GM12874 (cell line): ENCODE measurements at regions not wholly inside any gene's neighbourhood (a gene's known extent, or its start where the extent isn't known, plus 50 kb on each side); places are given as distances from the start of the nearest gene placed in this dataset.

Source experiments
- TF ChIP-seq, protein P1 (sequence below): IDR thresholded peaks from 2 replicates; pipeline ENCODE4 v1.5.1; 2011; ENCODE audit warnings: low read depth, mild to moderate bottlenecking, control low read depth, low read length, moderate library complexity; ENCODE audit not compliant: insufficient read depth

- TF ChIP-seq, protein P1, sequence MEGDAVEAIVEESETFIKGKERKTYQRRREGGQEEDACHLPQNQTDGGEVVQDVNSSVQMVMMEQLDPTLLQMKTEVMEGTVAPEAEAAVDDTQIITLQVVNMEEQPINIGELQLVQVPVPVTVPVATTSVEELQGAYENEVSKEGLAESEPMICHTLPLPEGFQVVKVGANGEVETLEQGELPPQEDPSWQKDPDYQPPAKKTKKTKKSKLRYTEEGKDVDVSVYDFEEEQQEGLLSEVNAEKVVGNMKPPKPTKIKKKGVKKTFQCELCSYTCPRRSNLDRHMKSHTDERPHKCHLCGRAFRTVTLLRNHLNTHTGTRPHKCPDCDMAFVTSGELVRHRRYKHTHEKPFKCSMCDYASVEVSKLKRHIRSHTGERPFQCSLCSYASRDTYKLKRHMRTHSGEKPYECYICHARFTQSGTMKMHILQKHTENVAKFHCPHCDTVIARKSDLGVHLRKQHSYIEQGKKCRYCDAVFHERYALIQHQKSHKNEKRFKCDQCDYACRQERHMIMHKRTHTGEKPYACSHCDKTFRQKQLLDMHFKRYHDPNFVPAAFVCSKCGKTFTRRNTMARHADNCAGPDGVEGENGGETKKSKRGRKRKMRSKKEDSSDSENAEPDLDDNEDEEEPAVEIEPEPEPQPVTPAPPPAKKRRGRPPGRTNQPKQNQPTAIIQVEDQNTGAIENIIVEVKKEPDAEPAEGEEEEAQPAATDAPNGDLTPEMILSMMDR, result no peak
Observed at GRCh38 chr5:18972177-18972576, 1015.8 kb downstream of the CDH18 start.

- TF ChIP-seq, protein P1, result no peak
Observed at GRCh38 chr5:18975624-18976023, 1012.4 kb downstream of the CDH18 start.

DNA sequence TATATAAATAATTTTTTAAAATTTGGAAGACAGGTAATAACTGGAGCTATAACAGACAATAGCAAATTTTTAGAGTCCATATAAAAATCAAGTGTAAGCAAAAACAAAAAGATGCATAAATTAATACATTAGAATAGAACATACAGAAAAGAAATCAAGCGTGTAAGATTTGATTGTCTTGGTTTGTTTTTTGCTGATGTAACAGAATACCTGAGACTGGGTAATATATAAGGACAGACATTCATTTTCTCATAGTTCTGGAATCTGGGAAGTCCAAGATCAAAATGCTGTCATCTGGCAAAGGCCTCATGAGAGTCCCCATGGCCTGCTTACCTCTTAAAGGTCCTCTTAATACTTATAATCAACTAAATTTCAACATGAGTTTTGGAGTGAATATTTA lies 1010.1 kb downstream of the CDH18 start:
- TF ChIP-seq, protein P1, result no peak

- TF ChIP-seq, protein P1, result no peak
Observed at GRCh38 chr5:18984559-18985080, 1003.4 kb downstream of the CDH18 start.

GRCh38 chr5:18985171-18985758 lies 1002.7 kb downstream of the CDH18 start:
- TF ChIP-seq, protein P1, result no peak

DNA sequence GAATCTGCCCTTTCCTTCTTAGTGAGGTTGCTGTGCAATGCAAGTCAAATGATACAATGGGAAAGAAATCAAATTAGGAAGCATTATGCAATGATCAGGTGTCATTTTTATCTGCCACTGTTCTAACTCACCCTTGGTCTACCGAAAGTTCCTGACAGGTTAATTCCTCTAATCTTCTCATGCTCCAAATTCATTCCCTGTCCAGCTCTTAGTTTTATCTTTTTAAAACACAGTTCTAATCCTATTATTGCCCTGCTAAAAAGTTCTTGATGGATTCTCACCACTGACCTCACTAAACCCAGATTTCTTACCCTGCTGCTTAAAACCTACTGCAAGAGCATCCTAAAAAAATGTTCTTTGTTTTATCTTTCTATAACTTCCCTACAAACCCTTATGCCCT lies 1000.9 kb downstream of the CDH18 start:
- TF ChIP-seq, protein P1, result no peak

DNA sequence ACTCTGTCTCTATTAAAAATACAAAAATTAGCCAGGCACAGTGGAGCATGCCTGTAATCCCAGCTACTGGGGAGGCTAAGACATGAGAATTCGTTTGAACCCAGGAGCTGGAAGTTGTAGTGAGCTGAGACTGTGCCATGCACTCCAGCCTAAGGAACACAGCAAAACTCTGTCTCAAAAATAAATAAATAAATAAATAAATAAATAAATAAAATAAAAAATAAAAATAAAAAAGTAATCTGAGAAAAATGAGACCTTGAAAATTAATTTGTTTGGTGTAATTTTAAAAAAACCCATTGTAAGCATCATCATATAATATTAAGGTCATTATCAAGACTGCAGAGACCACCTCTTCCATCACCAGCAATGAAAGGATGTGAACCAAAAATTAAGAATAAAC lies 997.1 kb downstream of the CDH18 start:
- TF ChIP-seq, protein P1, result no peak
